SH-SY5Y (cell line): ENCODE measurements at regions not wholly inside any gene's neighbourhood (a gene's known extent, or its start where the extent isn't known, plus 50 kb on each side); places are given as distances from the start of the nearest gene placed in this dataset.

Experiments
- GATA2 ChIP-seq: IDR thresholded peaks from 2 replicates; pipeline ENCODE4 v1.6.1; 2011; ENCODE audit warnings: mild to moderate bottlenecking, low read depth, low read length
- GATA3 ChIP-seq: IDR thresholded peaks from 2 replicates; pipeline ENCODE4 v1.6.1; 2011; ENCODE audit warnings: low read depth, mild to moderate bottlenecking, low read length, moderate library complexity

- TF ChIP-seq GATA2: no peak
- TF ChIP-seq GATA3: no peak
Measured at GRCh38 chr5:130580264-130580663, 584.8 kb downstream of the HINT1 start.
